ENCODE measurements at regions not wholly inside any gene's neighbourhood (a gene's known extent, or its start where the extent isn't known, plus 50 kb on each side); places are given as distances from the start of the nearest gene placed in this dataset.

- dilution Hi-C loops (cut with MboI; ENCODE audit: extremely low pct_ligation_motif_present, low sequenced_read_pairs): no loop called here
- no peaks in the 10 kb centered on the region for H3K79me2 ChIP-seq (ENCODE audit: control insufficient read depth, insufficient read depth, low read length)
- CTCF ChIA-PET: interaction anchor here (0.6 to 2.4 kb wide), 10 partner anchors 202 to 562 kb away, joined by 3 to 12 read pairs (median 4); no protein-coding TSS in a partner anchor
- no peak overlapping the region for H3K27ac ChIP-seq (ENCODE audit: insufficient read depth, low read depth, low read length)
- H3K27me3 ChIP-seq (ENCODE audit: control insufficient read depth in 2 of 2, insufficient read depth in 2 of 2, low read length in 2 of 2): no peaks in the 10 kb centered on the region
- H3K36me3 ChIP-seq (ENCODE audit: control insufficient read depth in 2 of 2, extremely low read depth in 1 of 2, insufficient read depth in 2 of 2, low read length in 2 of 2): no peaks in the 10 kb centered on the region
- H3K9ac ChIP-seq (replicated peaks; ENCODE audit: extremely low read depth, insufficient read depth, low read length): no peak overlapping the region
- peak; percentile 61 for TF ChIP-seq CTCF (IDR thresholded peaks at IDR 0.05; ENCODE audit: extremely low read depth in 1 of 2, insufficient read depth in 1 of 2, low read depth in 1 of 2, low read length in 2 of 2)
- no peak for TF ChIP-seq GATA2 (IDR thresholded peaks at IDR 0.05; ENCODE audit: insufficient read depth, insufficient read length, low read depth, low read length)
- TF ChIP-seq MAX (IDR thresholded peaks at IDR 0.05; ENCODE audit: insufficient read depth, insufficient read length): no peak
- no peaks in the 10 kb centered on the region for H3K9me1 ChIP-seq (replicated peaks; ENCODE audit: control insufficient read depth, extremely low read depth, insufficient read depth, low read length)
- no TSS peak for BruUV-seq (replicated peaks)
- no peak overlapping the region for H2AFZ ChIP-seq (ENCODE audit: low read depth, low read length)
- no peaks in the 10 kb centered on the region for H3K9me3 ChIP-seq (replicated peaks; ENCODE audit: control insufficient read depth, insufficient read depth, low read length)
- no peaks in the 10 kb centered on the region for H3K4me1 ChIP-seq (ENCODE audit: control insufficient read depth, extremely low read depth, insufficient read depth, low read length)
- no peaks in the 10 kb centered on the region for H4K20me1 ChIP-seq (replicated peaks; ENCODE audit: control insufficient read depth, extremely low read depth, insufficient read depth, low read length)
- DNase-seq (ENCODE audit: low read depth, low spot score): peak; percentile 4
- POLR2A ChIA-PET: interaction anchor here (0.6 kb wide), 1 partner anchor 215 kb away, joined by 4 read pairs; no protein-coding TSS in a partner anchor
- intact Hi-C loops (cut with micrococcal nuclease): loop anchor here (1.0 to 10.0 kb wide), 5 partner anchors 202 to 680 kb away; no protein-coding TSS in a partner anchor
- no peak overlapping the region for H3K4me2 ChIP-seq (ENCODE audit: insufficient read depth, low read length)
- no peak overlapping the region for H3K4me3 ChIP-seq (replicated peaks in 1 of 3; ENCODE audit: insufficient read depth in 1 of 3, low read depth in 1 of 3, low read length in 3 of 3)
- peak; percentile 85 for FAIRE-seq
These were observed 214.4 kb upstream of the KIAA1217 start for GRCh38 chr10:23994459-23995046.

- Histone ChIP-seq H4K20me1 (replicated peaks; ENCODE audit: control insufficient read depth, extremely low read depth, insufficient read depth, low read length) (no peaks in the 10 kb centered on the region), H3K4me2 (ENCODE audit: insufficient read depth, low read length) (no peak overlapping the region), H3K27ac (ENCODE audit: insufficient read depth, low read depth, low read length) (no peak overlapping the region), H3K36me3 (ENCODE audit: control insufficient read depth in 2 of 2, extremely low read depth in 1 of 2, insufficient read depth in 2 of 2, low read length in 2 of 2) (no peaks in the 10 kb centered on the region), H3K79me2 (ENCODE audit: control insufficient read depth, insufficient read depth, low read length) (no peaks in the 10 kb centered on the region), H3K9me3 (replicated peaks; ENCODE audit: control insufficient read depth, insufficient read depth, low read length) (no peaks in the 10 kb centered on the region), H3K4me3 (replicated peaks in 1 of 3; ENCODE audit: insufficient read depth in 1 of 3, low read depth in 1 of 3, low read length in 3 of 3) (no peak overlapping the region), H3K27me3 (ENCODE audit: control insufficient read depth in 2 of 2, insufficient read depth in 2 of 2, low read length in 2 of 2) (no peaks in the 10 kb centered on the region), H3K9ac (replicated peaks; ENCODE audit: extremely low read depth, insufficient read depth, low read length) (no peak overlapping the region), H2AFZ (ENCODE audit: low read depth, low read length) (no peak overlapping the region), H3K9me1 (replicated peaks; ENCODE audit: control insufficient read depth, extremely low read depth, insufficient read depth, low read length) (no peaks in the 10 kb centered on the region), H3K4me1 (ENCODE audit: control insufficient read depth, extremely low read depth, insufficient read depth, low read length) (no peaks in the 10 kb centered on the region)
- ChIA-PET CTCF (no interaction called here), POLR2A (no interaction called here)
- FAIRE-seq: no peak
- BruUV-seq (replicated peaks): no TSS peak
- intact Hi-C loops (cut with micrococcal nuclease) (loop anchor here (10.0 kb wide), 1 partner anchor 685 kb away; no protein-coding TSS in a partner anchor), dilution Hi-C loops (cut with MboI; ENCODE audit: extremely low pct_ligation_motif_present, low sequenced_read_pairs) (no loop called here)
- TF ChIP-seq MYC (IDR thresholded peaks at IDR 0.05; ENCODE audit: low read depth, low read length) (no peak), POLR2A (IDR thresholded peaks at IDR 0.05; ENCODE audit: low read depth, low read length) (no peak), MAX (IDR thresholded peaks at IDR 0.05; ENCODE audit: insufficient read depth, insufficient read length) (no peak), POLR2AphosphoS5 (IDR thresholded peaks at IDR 0.05; ENCODE audit: insufficient read depth, low read depth, low read length) (no peak)
- no peak for DNase-seq (ENCODE audit: low read depth, low spot score)
These were observed 209.5 kb upstream of the KIAA1217 start for GRCh38 chr10:23999445-23999844.
